Cerebellar nuclear complex (tissue), 1 donor: ENCODE measurements at regions not wholly inside any gene's neighbourhood (a gene's known extent, or its start where the extent isn't known, plus 50 kb on each side); places are given as distances from the start of the nearest gene placed in this dataset.

Experiments used
- DNase-seq, 2 experiments: peaks; one replicate each; lab custom pipeline; 2025; lab: John Stamatoyannopoulos, UW

DNA sequence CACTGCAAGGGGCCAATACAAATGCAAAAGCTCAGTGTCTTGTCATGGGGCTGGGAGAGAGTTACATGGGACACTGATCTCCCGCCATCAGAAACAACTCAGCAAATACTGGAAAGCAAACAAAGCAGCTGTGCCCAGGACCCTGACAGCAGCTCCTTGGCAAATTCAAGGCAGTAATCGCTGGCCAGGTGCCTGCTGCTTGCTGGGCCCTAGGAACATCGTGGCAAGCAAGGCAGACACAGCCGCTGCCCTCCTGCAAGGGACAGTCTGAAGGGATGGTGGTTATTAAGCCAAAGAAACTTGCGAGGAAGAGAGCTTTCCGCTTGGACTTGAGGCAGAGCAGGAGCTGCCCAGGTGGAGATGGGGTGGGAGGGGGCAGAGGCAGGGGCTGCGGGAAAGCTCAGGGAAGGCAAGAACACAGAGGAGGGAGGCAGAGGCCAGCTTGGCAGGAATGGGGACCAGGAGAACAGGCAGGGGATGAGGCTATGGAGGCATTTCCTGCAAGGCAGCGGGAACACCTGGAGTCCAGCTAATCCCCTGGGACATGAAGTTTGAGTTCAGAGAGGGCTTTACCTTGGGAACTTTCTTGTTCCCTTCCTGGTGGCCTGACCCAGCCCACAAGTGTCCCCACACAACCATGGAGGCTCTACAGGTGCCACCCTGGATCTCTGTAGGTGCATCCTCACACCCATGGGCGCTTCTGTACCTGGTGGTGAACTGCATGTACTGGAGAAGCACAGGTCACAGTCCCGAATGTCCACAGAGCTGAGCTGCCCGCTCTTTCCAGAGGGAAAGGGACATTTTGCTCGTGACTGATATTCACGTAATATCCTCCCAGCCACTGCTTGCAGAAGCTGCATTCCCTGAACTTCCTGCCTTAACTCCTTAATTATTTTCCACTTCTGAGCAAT, 78.7 kb upstream of the ATP2B2 start:
- DNase-seq, result no peak

DNA sequence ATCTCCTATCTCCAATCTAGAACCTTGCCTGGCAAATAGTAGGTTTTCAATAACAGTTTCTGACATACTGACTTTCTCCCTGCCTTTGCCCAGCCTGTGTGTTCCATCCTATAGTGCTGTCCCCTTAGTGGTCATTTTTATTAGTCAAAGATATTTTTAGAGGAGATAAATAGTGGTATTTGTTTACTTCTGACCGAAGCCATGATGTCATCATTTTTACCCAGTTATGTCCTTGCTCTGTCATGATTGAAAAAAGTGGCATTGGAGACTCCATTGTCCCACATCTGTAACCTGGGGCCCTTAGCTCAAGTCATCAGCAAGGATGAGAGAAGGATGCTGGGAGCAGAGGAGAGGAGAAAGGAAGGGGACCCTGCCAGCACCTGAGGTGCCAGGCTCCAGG, 80.6 kb upstream of the ATP2B2 start:
- no peak for DNase-seq

DNA sequence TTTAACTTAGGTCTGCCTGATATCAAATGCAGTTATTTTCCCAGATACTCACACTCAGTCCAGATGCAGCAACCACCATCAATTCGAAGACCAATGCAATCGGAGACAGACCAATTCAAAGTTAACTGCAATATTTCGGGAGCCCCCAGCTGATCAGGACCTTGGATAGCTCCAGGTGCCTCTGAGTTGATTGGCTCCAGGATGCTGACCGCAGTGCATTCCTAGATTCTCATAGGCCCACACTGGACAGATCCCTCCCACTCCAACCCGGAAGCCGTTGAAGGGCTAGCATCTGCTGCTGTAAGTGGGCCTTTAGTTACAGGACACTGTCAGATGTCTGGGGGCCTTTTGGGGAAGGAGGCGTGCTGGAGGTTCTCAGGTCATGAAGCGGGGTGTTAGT, 89.5 kb upstream of the ATP2B2 start:
- DNase-seq, result no peak

DNA sequence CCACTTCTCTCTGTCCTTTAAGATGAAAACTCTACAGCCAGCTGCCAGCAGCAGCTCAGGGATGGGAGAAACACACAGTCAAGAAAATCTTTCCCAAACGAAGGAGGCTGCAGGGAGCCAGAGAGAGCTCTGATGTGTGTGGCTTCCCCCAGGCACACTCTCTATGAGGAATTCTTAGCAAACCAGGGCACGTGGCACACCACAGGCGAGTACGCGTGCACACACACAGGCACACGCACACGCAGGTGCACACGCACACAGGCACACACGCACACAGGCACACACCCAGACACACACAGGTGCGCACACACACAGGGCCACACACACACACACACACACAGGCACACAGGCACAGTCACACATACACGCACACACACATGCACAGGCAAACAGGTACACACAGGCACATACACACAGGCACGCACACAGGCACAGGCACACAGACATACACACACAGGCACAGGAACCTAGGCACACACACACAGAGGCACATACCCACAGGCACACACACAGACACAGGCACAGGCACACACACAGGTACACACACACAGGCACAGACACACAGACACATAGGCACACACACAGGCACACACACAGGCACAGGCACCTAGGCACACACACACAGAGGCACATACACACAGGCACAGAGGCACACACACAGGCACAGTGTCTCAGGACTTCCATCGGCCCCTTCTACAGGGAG, 91.5 kb upstream of the ATP2B2 start:
- no peak for DNase-seq

DNA sequence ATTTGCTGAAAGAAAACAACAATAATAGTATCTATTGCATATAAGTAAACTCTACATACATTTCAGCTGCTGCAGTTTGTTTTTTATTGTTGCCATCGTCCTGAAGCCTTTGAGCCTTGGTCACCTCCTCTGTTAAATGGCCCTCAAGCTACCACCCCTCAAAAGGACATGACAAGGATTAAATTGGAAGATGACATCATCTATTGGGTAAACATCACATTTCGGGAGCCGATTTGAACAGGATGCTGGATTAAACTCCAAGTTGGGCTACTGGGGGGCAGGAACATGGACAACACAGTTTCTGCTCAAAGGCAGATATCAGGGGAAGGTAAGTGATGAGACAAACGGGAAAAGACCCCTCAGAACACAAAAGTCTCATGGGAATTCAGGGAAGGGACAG, 92.3 kb upstream of the ATP2B2 start:
- DNase-seq, result no peak

DNA sequence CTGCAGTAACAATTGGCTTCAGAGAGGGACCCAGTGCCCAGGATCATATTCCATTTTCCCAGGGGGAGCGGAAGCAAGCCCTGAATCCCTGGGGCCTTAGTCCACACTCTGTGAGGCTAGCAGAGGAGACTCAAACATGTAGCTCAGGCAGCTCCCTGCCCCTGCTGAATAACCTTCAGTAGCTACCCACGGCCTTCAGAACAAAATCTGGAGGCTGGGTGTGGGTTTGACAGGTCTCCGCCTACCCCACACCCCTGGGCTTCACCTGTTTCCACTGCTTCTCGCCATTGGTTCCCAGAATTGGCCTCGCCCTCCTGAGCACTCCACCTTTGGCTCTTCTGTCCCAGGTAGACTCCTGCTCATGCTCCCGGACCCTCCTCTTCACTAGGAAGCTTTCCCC, 93.6 kb upstream of the ATP2B2 start:
- no peak for DNase-seq

DNA sequence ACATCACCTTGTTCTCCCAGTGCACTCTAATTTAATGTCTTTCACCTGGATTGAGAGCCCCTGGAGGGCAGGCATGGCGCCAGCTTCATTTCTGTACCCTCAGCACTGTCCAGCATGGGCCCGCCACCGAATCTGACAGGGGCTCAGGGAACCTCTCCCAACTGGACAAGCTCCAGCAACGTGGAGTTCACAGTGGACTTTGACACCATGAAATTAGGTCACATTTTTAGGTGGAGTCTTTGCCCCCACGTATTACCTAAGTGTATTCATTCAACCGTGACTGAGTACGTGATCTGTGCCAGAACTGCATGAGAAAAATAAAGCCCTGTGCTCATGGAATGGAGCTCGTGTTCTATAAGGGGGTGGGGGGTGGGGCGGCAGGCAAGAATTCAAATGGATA, 94.1 kb upstream of the ATP2B2 start:
- no peak for DNase-seq

DNA sequence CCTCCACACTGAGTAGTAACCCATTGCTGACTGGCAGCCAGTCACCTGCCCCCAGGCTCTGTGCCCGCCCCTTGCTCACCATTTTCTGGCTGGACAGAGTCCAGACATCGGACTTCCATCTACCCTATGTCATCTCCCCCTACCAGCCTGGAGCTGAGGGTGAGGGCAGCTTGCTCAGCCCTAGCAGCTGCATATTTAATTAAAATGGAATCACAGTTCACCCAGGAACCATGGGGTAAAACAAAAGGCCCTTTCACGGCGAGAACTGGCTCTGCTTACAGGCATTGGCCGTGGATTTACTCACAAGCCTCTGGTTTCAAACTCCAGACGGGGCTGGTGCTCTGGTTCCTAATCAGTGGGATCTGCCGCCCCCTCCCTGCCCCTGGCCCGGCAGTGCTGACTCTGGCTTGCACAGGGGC, 94.9 kb upstream of the ATP2B2 start:
- DNase-seq, result no peak

DNA sequence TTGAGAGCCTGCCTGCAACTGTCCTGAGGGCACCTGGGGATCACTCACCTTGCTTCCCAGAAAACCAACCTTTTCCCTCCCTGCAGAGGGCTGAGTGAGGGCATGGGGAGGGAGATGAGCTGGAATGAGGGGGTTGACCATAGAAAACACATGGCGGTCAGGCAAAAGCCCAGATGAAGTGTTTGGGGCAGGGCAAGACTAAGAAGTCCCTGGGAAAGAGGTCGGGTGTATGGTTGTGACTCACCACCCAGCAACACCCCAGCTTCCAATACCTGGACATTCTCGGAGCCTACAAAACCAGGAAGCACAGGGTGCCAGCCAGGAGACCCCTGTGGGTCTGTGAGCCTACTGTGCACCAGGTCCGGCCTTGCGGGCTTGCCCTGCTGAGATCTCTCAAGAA, 95.3 kb upstream of the ATP2B2 start:
- DNase-seq, result no peak

DNA sequence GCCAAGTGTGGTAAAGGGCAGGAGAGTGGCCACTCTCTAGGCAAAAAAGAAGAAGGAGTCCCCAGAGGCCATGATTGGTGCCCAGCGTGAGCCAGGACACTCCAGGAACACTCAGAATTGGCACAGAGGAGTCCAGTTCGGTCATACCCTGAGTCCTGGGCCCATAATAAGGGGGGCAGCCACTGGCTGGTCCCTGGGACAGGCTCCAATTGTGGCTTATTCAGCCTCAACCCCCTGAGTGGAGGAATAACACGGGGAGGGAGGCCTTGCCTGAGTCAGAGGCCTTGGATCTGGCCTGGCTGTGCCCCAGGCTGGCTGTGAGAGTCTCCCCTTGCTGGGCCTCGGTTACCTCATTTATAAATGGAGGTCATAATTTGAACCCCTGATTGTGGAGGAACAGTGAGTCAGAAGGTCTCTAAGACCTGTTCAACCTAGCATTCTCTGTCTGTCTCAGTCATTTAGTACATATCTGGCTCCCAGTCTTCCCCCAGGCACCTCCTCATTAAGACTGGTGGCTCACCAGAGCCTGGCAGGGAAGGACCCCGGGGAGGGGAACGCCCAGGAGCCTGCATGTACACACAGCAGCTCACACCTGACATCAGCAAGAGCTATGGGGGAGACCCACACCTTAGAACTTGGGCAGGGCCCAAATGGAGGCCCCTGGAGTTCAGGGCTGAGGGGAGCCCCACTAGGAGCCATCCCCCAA, 95.9 kb upstream of the ATP2B2 start:
- no peak for DNase-seq

DNA sequence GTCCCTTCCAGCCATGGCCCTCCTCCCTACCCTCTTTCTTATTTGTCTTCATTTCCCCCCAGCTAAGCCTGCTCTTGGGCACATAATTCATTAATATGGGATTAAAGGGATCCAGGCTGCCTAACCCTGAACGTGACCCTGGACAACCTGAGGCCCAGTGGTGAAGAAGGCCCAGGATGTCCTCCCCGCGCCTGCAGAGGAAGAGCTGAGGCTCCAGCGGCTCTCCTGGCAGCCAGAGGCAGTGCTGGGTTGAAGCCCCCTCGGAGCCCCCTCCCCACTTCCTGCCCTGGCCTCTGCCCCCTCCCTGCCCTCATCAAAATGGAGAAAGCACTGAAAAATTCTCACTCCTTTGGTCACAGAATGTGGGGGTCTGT, 96.5 kb upstream of the ATP2B2 start:
- DNase-seq, result no peak

DNA sequence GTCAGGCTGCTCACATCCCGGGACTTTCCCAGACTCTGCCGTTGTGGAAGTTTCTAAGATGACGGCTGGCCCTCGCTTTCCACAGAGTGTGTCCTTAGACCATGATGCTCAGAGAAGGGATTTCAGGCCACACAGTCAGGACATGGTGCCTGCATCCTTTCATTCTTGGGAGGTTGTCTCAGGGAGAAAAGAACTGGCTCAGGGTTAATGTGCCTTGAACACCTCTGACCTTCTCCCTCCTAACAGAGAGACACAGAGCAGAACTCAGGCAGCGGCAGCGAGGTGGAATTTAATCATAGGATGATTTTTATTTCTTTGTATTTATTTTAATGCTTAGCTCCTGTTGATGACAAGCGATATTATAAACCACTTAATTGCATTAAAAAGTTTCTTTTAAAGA, 96.9 kb upstream of the ATP2B2 start:
- no peak for DNase-seq

DNA sequence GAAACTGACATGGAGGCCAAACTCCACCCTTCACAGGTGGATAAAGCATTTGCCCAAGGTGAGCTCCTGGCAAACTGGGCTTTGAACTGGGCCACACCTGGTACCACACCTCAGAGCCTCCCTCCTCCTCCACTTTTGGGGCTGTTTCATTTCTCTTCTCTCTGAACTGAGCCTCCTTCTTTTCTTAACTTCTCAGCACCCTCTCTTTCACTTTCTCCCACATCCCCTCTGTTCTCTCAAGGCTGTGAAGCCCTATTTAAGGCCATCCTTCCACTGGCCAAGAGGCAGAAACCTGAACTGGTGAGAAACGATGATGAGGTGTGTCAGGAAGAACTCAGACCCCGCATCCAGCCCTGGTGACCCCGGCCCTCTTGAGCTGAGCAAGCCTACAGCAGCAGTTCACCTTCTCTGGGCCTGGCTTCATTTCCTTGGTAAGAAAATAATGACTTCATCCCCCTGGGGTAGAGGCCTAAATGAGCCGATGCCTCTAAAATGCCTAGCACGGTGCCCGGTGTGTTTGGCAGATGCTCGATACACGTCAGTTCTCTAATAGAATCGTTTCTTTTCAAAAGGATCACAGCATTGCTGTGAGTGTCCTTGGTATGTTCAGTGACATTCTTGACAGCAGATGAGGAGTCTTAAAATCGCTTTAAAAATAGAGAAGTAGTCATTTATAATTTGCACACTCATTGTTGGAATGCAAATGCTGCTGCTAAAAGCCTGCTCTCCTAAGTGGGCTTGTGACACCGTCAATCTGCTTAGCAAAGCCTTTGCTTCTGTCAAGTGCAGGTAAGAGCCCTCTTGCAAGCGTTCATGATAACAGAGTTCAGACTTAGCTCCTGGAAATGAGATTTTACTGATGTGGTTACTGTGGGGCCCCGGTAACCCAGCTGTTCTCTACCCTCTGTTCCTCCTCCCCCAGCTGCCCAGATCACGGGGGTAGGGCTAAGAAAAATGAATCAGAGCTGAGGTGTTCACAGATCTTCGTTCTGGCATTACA, 97.7 kb upstream of the ATP2B2 start:
- no peak for DNase-seq

DNA sequence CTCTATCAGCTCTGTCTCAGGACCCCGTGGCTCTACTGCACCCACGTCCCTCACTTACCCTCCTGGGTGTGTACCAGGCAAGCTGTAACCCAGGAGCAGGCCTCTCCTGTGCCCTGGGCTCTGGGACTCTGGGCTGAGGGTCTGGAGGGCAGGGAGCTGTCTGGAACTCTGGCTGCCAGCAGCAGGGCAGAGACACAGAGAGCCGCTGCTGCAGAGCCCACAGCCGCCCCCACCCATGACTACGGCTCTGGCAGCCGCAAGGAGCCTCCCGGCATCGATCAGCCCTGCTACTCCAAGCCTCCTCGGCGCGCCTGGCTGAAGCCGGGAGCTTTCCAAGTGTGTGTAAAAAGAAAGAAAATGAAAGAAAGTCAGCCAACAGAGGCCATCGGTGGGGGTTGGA, 103.7 kb upstream of the ATP2B2 start:
- DNase-seq, result no peak

DNA sequence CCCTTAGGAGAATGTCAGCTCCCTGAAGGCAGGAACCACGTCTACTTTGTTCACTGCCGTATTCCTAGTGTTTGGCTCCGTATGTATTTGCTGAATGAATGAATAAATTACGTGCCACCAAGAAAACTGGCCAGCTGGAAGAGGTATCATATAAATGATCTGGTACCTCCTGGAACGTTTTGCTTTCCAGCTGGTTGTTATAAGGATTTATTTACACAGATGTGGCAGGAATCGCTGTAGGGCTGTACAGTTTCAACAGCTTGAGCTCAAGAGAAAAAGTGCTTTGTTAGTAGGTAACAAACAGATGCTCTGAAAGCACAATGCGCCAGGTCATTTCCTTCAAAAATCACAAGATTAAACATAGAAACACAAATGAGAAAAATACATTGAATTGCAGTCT, 108.8 kb upstream of the ATP2B2 start:
- no peak for DNase-seq

DNA sequence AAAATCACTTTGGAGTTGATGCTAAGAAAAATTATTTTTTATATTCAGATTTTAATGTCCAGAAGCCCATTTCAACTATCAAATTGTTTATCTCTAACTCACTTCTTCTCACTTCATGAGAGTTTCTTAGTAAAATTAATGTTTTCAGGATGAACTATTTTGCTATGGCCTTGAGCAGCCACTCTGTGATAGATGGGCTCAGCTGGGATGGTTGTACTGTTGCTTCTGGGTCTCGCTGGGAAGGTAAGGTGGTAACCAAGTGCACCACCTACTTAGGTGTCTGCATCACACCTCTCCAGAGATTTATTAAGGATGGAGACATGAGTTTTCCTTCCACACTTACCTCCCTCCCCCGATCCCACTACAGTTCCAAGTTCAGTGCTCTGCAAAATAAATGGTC, 110.3 kb upstream of the ATP2B2 start:
- no peak for DNase-seq

DNA sequence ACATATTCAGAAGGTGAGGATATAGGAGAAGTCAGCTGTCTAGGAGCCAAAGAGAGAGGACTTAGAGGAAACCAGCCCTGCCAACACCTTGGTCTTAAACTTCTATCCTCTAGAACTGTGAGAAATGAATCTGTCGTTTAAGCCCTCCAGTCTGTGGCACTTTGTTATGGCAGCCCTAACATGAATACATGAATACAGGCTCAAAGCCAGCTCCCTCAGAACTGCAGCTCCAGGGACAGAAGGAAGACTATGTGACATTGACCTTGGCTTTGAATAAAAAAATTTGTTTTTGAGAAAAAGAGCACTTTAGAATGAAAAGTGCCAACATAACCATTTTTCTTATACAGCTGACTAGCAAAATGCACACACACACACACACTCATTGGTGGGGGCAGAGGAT, 110.9 kb upstream of the ATP2B2 start:
- DNase-seq, result no peak

DNA sequence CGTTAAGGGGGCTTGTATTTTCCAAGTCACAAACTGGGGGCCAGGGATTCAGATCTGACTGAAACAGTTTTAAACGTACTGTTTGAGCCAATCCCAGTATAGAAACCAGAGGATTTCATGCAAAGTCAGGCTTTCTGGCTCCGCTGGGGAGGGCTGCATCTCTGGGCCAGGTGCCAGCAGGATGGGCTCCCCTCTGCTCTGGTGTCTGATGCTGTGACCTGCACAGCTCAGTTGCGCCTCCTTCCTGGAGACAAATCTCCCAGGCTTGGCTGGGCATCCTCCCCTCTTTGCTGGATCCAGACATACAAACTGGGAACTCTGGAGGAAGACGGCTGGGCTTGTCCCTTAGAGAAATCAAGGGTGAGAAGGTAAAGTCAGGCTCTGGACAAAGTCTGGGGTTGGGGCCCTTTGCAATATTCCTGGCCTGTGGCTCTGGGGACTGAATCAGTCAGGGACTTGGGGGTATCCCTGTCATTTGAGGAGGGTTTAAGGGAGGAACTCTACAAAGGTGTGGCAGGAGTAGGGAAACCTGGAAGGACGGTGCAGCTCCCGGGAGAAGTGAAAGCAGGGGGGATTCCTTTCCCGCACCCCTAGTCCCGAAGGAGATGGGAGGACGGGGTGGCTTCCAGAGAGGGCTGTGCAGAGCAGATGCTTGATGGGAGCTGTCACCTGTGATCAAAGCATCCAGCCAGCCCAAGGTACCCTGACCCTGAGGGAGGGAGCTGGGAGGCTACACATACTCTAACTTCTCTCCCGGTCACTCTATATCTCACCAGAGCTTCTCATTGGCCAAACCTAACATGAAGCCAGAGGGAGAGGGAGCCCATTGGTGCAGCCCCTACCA, 114.8 kb upstream of the ATP2B2 start:
- no peak for DNase-seq

DNA sequence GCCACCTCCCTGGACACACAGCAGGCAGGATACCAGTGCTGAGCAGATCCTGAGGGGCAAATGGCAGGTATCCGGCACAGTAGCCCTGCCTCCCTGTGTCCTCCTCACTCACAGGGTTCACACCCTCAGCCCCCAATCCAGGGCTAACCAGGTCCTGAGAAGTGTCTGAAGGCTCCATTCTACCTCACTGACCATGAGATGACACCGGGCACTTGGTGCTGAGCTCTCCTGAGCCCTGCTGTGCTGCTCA, 115.4 kb upstream of the ATP2B2 start:
- DNase-seq, result no peak

DNA sequence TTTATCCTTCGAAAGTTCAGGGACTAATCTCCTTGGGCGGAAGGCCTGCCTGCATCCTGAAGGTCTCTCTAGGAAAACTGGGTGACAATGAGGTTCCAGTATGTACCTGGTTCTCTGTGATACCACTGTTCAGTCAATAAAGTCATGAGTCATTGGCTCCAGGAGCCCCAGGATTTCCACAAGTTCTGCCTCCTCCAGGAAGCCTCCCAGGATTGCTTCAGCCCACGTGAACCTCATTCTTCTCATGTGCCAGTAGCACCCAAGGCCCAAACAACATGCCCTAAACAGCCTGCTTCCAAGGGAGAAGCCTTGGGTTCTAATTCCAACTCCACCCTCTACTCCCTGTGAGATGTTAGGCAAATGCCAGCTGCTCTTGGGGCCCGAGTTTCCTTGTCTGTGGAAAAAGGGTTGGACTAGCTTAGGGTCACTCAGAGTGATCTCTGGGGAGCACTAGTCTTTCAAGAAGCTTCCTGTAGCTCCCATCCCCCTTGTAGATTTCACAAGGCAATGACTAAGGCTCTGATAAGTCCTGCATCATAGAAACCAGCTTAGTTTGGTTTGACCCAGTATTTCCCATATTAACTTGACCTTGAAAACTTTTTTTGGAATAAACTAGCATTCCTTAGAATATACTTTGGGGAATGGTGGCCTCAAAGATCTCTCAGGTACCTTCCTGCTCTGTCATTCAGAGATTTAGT, 118.3 kb upstream of the ATP2B2 start:
- DNase-seq, result no peak
